GM13977 (cell line): ENCODE measurements at regions not wholly inside any gene's neighbourhood (a gene's known extent, or its start where the extent isn't known, plus 50 kb on each side); places are given as distances from the start of the nearest gene placed in this dataset.

ENCODE experiments used
- DNase-seq: peaks from one replicate; pipeline ENCODE4 v3.0.0; 2012; ENCODE audit warnings: low spot score
- CTCF ChIP-seq: IDR thresholded peaks from 2 replicates; pipeline ENCODE4 v1.5.1; 2012; ENCODE audit warnings: mild to moderate bottlenecking, control low read depth; ENCODE audit not compliant: insufficient read depth; ENCODE audit errors: extremely low read depth, missing control alignments
- in situ Hi-C: fragments of 300-500 bp; cut with MboI; formaldehyde crosslinking; loops from one replicate; pipeline ENCODE4 v1.12.0; 2022; ENCODE audit warnings: low sequenced_read_pairs, low pct_unique_long_range_greater_than_20kb, mixed read lengths, inconsistent platforms; ENCODE audit not compliant: unreplicated experiment

- in situ Hi-C loops: no loop called here
- no peak for TF ChIP-seq CTCF
- DNase-seq: no peak
These were observed 197.8 kb upstream of the IER5L start for GRCh38 chr9:129375845-129376244.

GRCh38 chr9:129374651-129375050, 196.6 kb upstream of the IER5L start:
- no peak for TF ChIP-seq CTCF
- no peak for DNase-seq
- in situ Hi-C loops: no loop called here

- in situ Hi-C loops: no loop called here
- TF ChIP-seq CTCF: no peak
- no peak for DNase-seq
These were observed 196.2 kb upstream of the IER5L start for GRCh38 chr9:129374231-129374630.

GRCh38 chr9:129373361-129373760, 195.3 kb upstream of the IER5L start:
- in situ Hi-C loops: no loop called here
- no peak for TF ChIP-seq CTCF
- no peak for DNase-seq

- TF ChIP-seq CTCF: no peak
- no peak for DNase-seq
- in situ Hi-C loops: no loop called here
These were observed 192.7 kb upstream of the IER5L start for GRCh38 chr9:129370770-129371169.

GRCh38 chr9:129368444-129368978, 190.4 kb upstream of the IER5L start:
- in situ Hi-C loops: no loop called here
- no peak for TF ChIP-seq CTCF
- DNase-seq: no peak

- DNase-seq: no peak
- no peak for TF ChIP-seq CTCF
- in situ Hi-C loops: no loop called here
These were observed 189.2 kb upstream of the IER5L start for GRCh38 chr9:129367287-129367686.
